WTC11 (cell line): ENCODE measurements at regions not wholly inside any gene's neighbourhood (a gene's known extent, or its start where the extent isn't known, plus 50 kb on each side); places are given as distances from the start of the nearest gene placed in this dataset.

ENCODE experiments used
- ATAC-seq: fragments of 200-7000 bp; cut with Tn5 transposase; 2 replicates; pipeline ENCODE4 v1.10.0; 2021; ENCODE audit warnings: mild to moderate bottlenecking, moderate library complexity
- CTCF ChIA-PET: fragments of 300-600 bp; sonication (Branson Sonifier 250); formaldehyde crosslinking; loops from one replicate; lab custom pipeline; 2021; ENCODE audit warnings: antibody characterized with exemption; lab: Charles Lee
- POLR2A ChIA-PET: fragments of 350-600 bp; sonication (Branson Sonifier 250); formaldehyde crosslinking; loops from one replicate; lab custom pipeline; 2021; ENCODE audit warnings: antibody characterized with exemption; lab: Charles Lee
- DNase-seq: peaks from one replicate; pipeline ENCODE4 v3.0.0; 2021; ENCODE audit warnings: low spot score
- H3K27ac Mint-ChIP-seq: 2 replicates; pipeline ENCODE4 v1.8.0; 2021; ENCODE audit warnings: mixed read lengths
- H3K27me3 Mint-ChIP-seq: 2 replicates; pipeline ENCODE4 v1.8.0; 2021; ENCODE audit warnings: low read depth, mild to moderate bottlenecking, moderate library complexity, mixed read lengths
- H3K36me3 Mint-ChIP-seq: 2 replicates; pipeline ENCODE4 v1.8.0; 2021; ENCODE audit warnings: mixed read lengths
- H3K4me1 Mint-ChIP-seq: 2 replicates; pipeline ENCODE4 v1.8.0; 2022; ENCODE audit warnings: mixed read lengths
- H3K4me3 Mint-ChIP-seq: 2 replicates; pipeline ENCODE4 v1.8.0; 2021; ENCODE audit warnings: mild to moderate bottlenecking, moderate library complexity, mixed read lengths
- H3K9me3 Mint-ChIP-seq: 2 replicates; pipeline ENCODE4 v1.8.0; 2021; ENCODE audit warnings: mixed read lengths
- CREB1 ChIP-seq: sonication (generic); formaldehyde crosslinking; IDR thresholded peaks from 2 replicates; pipeline ENCODE4 v1.8.0; 2023; ENCODE audit warnings: mild to moderate bottlenecking, missing genetic modification reagents
- HMGXB4 ChIP-seq: sonication (generic); formaldehyde crosslinking; IDR thresholded peaks from 2 replicates; pipeline ENCODE4 v1.8.1; 2023; ENCODE audit warnings: mild to moderate bottlenecking, moderate library complexity, missing genetic modification reagents
- IRF2 ChIP-seq: sonication (generic); formaldehyde crosslinking; IDR thresholded peaks from 2 replicates; pipeline ENCODE4 v1.8.0; 2022; ENCODE audit warnings: low read depth, missing genetic modification reagents, borderline replicate concordance
- NR3C1 ChIP-seq: sonication (generic); formaldehyde crosslinking; conservative IDR thresholded peaks from 2 replicates; pipeline ENCODE4 v1.8.1; 2023; ENCODE audit warnings: low read depth, mild to moderate bottlenecking, missing genetic modification reagents
- SMAD3 ChIP-seq: sonication (generic); formaldehyde crosslinking; IDR thresholded peaks from 2 replicates; pipeline ENCODE4 v1.8.0; 2022; ENCODE audit warnings: missing genetic modification reagents, mild to moderate bottlenecking, borderline replicate concordance
- TEAD1 ChIP-seq: sonication (generic); formaldehyde crosslinking; IDR thresholded peaks from 2 replicates; pipeline ENCODE4 v1.8.0; 2022; ENCODE audit warnings: mild to moderate bottlenecking, missing genetic modification reagents
- ZMAT4 ChIP-seq: fragments of 250-450 bp; sonication (Bioruptor Pico); IDR thresholded peaks from 2 replicates; pipeline ENCODE4 v1.9.0; 2021; ENCODE audit warnings: mild to moderate bottlenecking
- ZNF121 ChIP-seq: sonication (generic); formaldehyde crosslinking; IDR thresholded peaks from 2 replicates; pipeline ENCODE4 v1.8.0; 2023; ENCODE audit warnings: missing genetic modification reagents
- ZNF416 ChIP-seq: fragments of 250-450 bp; sonication (Bioruptor Pico); IDR thresholded peaks from 2 replicates; pipeline ENCODE4 v1.9.0; 2021; ENCODE audit warnings: mild to moderate bottlenecking, inconsistent platforms
- ZNF425 ChIP-seq: fragments of 250-450 bp; sonication (Bioruptor Pico); conservative IDR thresholded peaks from 2 replicates; pipeline ENCODE4 v1.9.0; 2021; ENCODE audit warnings: mild to moderate bottlenecking
- TF ChIP-seq, protein P1 (sequence below): fragments of 250-450 bp; sonication (Bioruptor Pico); IDR thresholded peaks from 2 replicates; pipeline ENCODE4 v1.8.0; 2021; ENCODE audit warnings: mild to moderate bottlenecking
- TF ChIP-seq, protein P2 (sequence below): sonication (generic); formaldehyde crosslinking; IDR thresholded peaks from 2 replicates; pipeline ENCODE4 v1.8.0; 2022; ENCODE audit warnings: missing genetic modification reagents
- TF ChIP-seq, protein P3 (sequence below): sonication (generic); formaldehyde crosslinking; IDR thresholded peaks from 2 replicates; pipeline ENCODE4 v1.8.0; 2023; ENCODE audit warnings: missing genetic modification reagents, mild to moderate bottlenecking, borderline replicate concordance
- TF ChIP-seq, protein P4 (sequence below): sonication (generic); formaldehyde crosslinking; conservative IDR thresholded peaks from 2 replicates; pipeline ENCODE4 v1.8.1; 2022; ENCODE audit warnings: mild to moderate bottlenecking, missing genetic modification reagents

- TF ChIP-seq ZNF121, result no peak
- TF ChIP-seq, all 79 proteins: peak for 0
Measured at GRCh38 chr2:12642332-12642731, 74.4 kb upstream of the TRIB2 start (continued).

- POLR2A ChIA-PET, result no interaction called here
- no peaks in the 10 kb centered on the region for H3K27me3 Mint-ChIP-seq
Measured at GRCh38 chr2:12642859-12643258, 73.9 kb upstream of the TRIB2 start.

More at GRCh38 chr2:12642859-12643258, 73.9 kb upstream of the TRIB2 start:
- H3K4me3 Mint-ChIP-seq, result no peak overlapping the region
- H3K9me3 Mint-ChIP-seq, result peaks cover 26% of the 10 kb centered on the region
- peaks cover 3% of the 10 kb centered on the region for H3K36me3 Mint-ChIP-seq
- CTCF ChIA-PET, result no interaction called here
- no peak for DNase-seq
- H3K27ac Mint-ChIP-seq, result no peak overlapping the region
- H3K4me1 Mint-ChIP-seq, result peaks cover 6% of the 10 kb centered on the region; the same call in 1 of the 2 replicates
- TF ChIP-seq, protein P1, sequence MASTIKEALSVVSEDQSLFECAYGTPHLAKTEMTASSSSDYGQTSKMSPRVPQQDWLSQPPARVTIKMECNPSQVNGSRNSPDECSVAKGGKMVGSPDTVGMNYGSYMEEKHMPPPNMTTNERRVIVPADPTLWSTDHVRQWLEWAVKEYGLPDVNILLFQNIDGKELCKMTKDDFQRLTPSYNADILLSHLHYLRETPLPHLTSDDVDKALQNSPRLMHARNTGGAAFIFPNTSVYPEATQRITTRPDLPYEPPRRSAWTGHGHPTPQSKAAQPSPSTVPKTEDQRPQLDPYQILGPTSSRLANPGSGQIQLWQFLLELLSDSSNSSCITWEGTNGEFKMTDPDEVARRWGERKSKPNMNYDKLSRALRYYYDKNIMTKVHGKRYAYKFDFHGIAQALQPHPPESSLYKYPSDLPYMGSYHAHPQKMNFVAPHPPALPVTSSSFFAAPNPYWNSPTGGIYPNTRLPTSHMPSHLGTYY (CRISPR knock-in tag), result no peak
- TF ChIP-seq IRF2, result no peak
- no peak for TF ChIP-seq ZNF425 (CRISPR knock-in tag)
- TF ChIP-seq, protein P2, sequence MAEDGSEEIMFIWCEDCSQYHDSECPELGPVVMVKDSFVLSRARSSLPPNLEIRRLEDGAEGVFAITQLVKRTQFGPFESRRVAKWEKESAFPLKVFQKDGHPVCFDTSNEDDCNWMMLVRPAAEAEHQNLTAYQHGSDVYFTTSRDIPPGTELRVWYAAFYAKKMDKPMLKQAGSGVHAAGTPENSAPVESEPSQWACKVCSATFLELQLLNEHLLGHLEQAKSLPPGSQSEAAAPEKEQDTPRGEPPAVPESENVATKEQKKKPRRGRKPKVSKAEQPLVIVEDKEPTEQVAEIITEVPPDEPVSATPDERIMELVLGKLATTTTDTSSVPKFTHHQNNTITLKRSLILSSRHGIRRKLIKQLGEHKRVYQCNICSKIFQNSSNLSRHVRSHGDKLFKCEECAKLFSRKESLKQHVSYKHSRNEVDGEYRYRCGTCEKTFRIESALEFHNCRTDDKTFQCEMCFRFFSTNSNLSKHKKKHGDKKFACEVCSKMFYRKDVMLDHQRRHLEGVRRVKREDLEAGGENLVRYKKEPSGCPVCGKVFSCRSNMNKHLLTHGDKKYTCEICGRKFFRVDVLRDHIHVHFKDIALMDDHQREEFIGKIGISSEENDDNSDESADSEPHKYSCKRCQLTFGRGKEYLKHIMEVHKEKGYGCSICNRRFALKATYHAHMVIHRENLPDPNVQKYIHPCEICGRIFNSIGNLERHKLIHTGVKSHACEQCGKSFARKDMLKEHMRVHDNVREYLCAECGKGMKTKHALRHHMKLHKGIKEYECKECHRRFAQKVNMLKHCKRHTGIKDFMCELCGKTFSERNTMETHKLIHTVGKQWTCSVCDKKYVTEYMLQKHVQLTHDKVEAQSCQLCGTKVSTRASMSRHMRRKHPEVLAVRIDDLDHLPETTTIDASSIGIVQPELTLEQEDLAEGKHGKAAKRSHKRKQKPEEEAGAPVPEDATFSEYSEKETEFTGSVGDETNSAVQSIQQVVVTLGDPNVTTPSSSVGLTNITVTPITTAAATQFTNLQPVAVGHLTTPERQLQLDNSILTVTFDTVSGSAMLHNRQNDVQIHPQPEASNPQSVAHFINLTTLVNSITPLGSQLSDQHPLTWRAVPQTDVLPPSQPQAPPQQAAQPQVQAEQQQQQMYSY (CRISPR knock-in tag), result no peak
- TF ChIP-seq ZNF416 (CRISPR knock-in tag), result no peak
- TF ChIP-seq CREB1 (CRISPR knock-in tag), result no peak
- no peak for TF ChIP-seq TEAD1 (CRISPR knock-in tag)
- TF ChIP-seq, protein P3, sequence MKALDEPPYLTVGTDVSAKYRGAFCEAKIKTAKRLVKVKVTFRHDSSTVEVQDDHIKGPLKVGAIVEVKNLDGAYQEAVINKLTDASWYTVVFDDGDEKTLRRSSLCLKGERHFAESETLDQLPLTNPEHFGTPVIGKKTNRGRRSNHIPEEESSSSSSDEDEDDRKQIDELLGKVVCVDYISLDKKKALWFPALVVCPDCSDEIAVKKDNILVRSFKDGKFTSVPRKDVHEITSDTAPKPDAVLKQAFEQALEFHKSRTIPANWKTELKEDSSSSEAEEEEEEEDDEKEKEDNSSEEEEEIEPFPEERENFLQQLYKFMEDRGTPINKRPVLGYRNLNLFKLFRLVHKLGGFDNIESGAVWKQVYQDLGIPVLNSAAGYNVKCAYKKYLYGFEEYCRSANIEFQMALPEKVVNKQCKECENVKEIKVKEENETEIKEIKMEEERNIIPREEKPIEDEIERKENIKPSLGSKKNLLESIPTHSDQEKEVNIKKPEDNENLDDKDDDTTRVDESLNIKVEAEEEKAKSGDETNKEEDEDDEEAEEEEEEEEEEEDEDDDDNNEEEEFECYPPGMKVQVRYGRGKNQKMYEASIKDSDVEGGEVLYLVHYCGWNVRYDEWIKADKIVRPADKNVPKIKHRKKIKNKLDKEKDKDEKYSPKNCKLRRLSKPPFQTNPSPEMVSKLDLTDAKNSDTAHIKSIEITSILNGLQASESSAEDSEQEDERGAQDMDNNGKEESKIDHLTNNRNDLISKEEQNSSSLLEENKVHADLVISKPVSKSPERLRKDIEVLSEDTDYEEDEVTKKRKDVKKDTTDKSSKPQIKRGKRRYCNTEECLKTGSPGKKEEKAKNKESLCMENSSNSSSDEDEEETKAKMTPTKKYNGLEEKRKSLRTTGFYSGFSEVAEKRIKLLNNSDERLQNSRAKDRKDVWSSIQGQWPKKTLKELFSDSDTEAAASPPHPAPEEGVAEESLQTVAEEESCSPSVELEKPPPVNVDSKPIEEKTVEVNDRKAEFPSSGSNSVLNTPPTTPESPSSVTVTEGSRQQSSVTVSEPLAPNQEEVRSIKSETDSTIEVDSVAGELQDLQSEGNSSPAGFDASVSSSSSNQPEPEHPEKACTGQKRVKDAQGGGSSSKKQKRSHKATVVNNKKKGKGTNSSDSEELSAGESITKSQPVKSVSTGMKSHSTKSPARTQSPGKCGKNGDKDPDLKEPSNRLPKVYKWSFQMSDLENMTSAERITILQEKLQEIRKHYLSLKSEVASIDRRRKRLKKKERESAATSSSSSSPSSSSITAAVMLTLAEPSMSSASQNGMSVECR (CRISPR knock-in tag), result no peak
- TF ChIP-seq SMAD3 (CRISPR knock-in tag), result no peak
- TF ChIP-seq NR3C1, result no peak
- TF ChIP-seq ZMAT4 (CRISPR knock-in tag), result no peak
- TF ChIP-seq, protein P4, sequence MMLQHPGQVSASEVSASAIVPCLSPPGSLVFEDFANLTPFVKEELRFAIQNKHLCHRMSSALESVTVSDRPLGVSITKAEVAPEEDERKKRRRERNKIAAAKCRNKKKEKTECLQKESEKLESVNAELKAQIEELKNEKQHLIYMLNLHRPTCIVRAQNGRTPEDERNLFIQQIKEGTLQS (CRISPR knock-in tag), result no peak
- TF ChIP-seq HMGXB4 (CRISPR knock-in tag), result no peak
- no peak for ATAC-seq
